ENCODE measurements at regions not wholly inside any gene's neighbourhood (a gene's known extent, or its start where the extent isn't known, plus 50 kb on each side); places are given as distances from the start of the nearest gene placed in this dataset.

DNA sequence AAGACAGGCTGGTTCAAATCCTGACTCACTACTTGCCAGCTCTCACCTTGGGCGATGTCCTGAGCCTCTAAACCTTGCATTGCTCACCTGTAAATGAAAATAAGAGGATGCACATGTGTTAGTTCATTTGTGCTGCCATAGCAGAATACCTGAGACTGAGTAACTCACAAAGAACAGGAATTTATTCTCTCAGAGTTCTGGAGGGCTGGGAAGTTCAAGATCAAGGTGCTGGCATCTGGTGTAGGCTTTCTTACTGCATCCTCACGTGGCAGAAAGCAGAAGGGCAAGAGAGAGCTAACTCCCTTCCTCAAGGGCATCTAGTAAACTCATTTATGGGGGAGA lies 222.7 kb downstream of the MTHFS start:
- Histone ChIP-seq H3K4me3 (no peak overlapping the region), H3K9me3 (no peaks in the 10 kb centered on the region), H3K36me3 (no peaks in the 10 kb centered on the region), H3K27ac (no peak overlapping the region), H3K4me1 (no peaks in the 10 kb centered on the region), H3K27me3 (no peaks in the 10 kb centered on the region)
- TF ChIP-seq CTCF (IDR thresholded peaks at IDR 0.05) = no peak
- TF ChIP-seq POLR2A (IDR thresholded peaks at IDR 0.05) = no peak
- intact Hi-C loops (cut with DNase I; ENCODE audit: low total_unique reads) = no loop called here
- DNase-seq (ENCODE audit: low spot score in 2 of 2) = no peak

GRCh38 chr15:79675982-79676381 lies 220.8 kb downstream of the MTHFS start:
- DNase-seq (ENCODE audit: low spot score in 2 of 2) = no peak
- Histone ChIP-seq H3K4me1 (no peaks in the 10 kb centered on the region), H3K27me3 (no peaks in the 10 kb centered on the region), H3K4me3 (no peak overlapping the region), H3K36me3 (no peaks in the 10 kb centered on the region), H3K9me3 (no peaks in the 10 kb centered on the region), H3K27ac (no peak overlapping the region)
- TF ChIP-seq POLR2A (IDR thresholded peaks at IDR 0.05) = no peak
- intact Hi-C loops (cut with DNase I; ENCODE audit: low total_unique reads) = no loop called here

DNA sequence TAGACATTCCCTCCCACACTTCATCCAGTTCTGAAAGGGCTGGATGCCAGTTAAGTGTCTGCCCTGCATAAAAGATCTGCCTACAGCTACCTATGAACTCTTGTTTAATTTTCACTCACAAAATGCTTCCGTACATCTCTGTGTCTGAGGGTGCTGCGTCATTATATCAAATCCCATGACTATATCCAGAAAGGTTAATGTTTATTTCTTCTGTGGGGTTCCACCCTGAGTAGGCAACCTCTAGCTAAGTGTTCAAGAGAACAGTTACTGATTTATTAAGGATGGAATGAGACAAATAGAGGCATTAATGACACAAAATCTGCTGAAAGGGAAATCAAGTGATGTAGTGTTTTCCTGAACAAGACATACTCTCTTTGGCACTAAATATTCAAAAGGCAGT lies 220.2 kb downstream of the MTHFS start:
- H3K4me3 ChIP-seq = no peak overlapping the region
- TF ChIP-seq CTCF (IDR thresholded peaks at IDR 0.05) (no peak), POLR2A (IDR thresholded peaks at IDR 0.05) (no peak), POLR2AphosphoS5 (IDR thresholded peaks at IDR 0.05) (no peak)
- no peak overlapping the region for H3K27ac ChIP-seq
- no peaks in the 10 kb centered on the region for H3K36me3 ChIP-seq
- no peaks in the 10 kb centered on the region for H3K27me3 ChIP-seq
- no peaks in the 10 kb centered on the region for H3K4me1 ChIP-seq
- no peak for DNase-seq (ENCODE audit: low spot score in 2 of 2)
- intact Hi-C loops (cut with DNase I; ENCODE audit: low total_unique reads) = no loop called here
- H3K9me3 ChIP-seq = no peaks in the 10 kb centered on the region

DNA sequence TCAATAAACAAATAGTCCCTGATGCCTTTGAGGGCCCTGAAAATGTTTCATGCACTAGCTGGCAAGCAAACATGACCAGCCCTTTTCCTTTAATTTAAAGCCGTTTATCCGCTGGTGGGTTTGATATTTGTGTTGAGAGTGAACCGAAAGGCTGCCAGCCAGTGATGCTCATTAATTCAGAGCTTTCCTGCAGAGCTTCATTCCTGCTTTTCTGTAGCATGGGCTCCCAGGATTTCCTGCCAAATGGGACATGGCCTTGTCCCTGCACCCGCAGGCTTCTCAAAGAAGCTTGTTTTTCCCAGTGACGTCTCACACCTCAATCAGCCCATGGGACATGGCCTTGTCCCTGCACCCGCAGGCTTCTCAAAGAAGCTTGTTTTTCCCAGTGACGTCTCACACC lies 219.6 kb downstream of the MTHFS start:
- Histone ChIP-seq H3K36me3 (no peaks in the 10 kb centered on the region), H3K9me3 (no peaks in the 10 kb centered on the region), H3K4me3 (no peak overlapping the region), H3K27ac (no peak overlapping the region), H3K27me3 (no peaks in the 10 kb centered on the region), H3K4me1 (no peaks in the 10 kb centered on the region)
- no peak for TF ChIP-seq POLR2AphosphoS5 (IDR thresholded peaks at IDR 0.05)
- no peak for TF ChIP-seq POLR2A (IDR thresholded peaks at IDR 0.05)
- no peak for TF ChIP-seq CTCF (IDR thresholded peaks at IDR 0.05)
- intact Hi-C loops (cut with DNase I; ENCODE audit: low total_unique reads) = no loop called here
- no peak for DNase-seq (ENCODE audit: low spot score in 2 of 2)

DNA sequence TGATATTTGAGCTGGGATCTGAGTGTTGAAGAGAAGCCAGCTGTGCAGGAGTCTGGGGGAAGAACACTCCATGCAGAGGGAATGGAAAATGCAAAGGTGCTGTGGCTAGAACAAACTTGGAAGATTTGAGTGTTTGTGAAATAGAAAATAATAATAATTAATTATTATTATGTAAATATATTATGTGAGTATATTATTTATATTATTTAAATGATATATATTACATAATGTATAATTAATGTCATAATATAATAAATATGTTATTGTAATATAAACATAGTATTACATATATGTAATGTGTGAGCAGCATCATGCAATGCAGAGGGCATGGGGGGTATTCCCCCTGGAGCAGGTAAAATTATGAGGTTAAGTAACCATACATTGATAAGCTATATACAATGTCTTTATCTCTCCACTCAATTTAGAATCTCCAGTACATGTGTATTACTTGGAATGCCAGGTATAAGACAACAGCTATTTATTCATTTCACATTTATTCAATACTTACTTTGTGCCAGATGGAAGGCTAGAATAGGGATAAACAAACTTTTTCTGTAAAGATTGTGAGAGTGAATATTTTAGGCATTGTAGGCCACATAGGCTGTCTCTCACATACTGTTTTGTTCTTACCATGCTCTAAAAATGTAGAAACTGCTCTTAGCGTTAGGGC lies 218.6 kb downstream of the MTHFS start:
- Histone ChIP-seq H3K27me3 (no peaks in the 10 kb centered on the region), H3K9me3 (no peaks in the 10 kb centered on the region), H3K27ac (no peak overlapping the region), H3K4me3 (no peak overlapping the region), H3K4me1 (no peaks in the 10 kb centered on the region), H3K36me3 (no peaks in the 10 kb centered on the region)
- no peak for TF ChIP-seq CTCF (IDR thresholded peaks at IDR 0.05)
- intact Hi-C loops (cut with DNase I; ENCODE audit: low total_unique reads) = no loop called here
- no peak for DNase-seq (ENCODE audit: low spot score in 2 of 2)

- intact Hi-C loops (cut with DNase I; ENCODE audit: low total_unique reads) = no loop called here
- Histone ChIP-seq H3K36me3 (no peaks in the 10 kb centered on the region), H3K4me1 (no peaks in the 10 kb centered on the region), H3K27ac (no peak overlapping the region), H3K9me3 (no peaks in the 10 kb centered on the region), H3K27me3 (no peaks in the 10 kb centered on the region), H3K4me3 (no peak overlapping the region)
- no peak for DNase-seq (ENCODE audit: low spot score in 2 of 2)
- TF ChIP-seq POLR2AphosphoS5 (IDR thresholded peaks at IDR 0.05) (no peak), POLR2A (IDR thresholded peaks at IDR 0.05) (no peak), CTCF (IDR thresholded peaks at IDR 0.05) (no peak)
Measured at GRCh38 chr15:79680720-79681119, 216.1 kb downstream of the MTHFS start.
